HG03159 (cell line): ENCODE measurements at regions not wholly inside any gene's neighbourhood (a gene's known extent, or its start where the extent isn't known, plus 50 kb on each side); places are given as distances from the start of the nearest gene placed in this dataset.

ENCODE experiments used
- ATAC-seq: cut with Tn5 transposase; IDR thresholded peaks from one replicate; pipeline ENCODE4 v1.9.1; 2021; ENCODE audit warnings: mild to moderate bottlenecking, moderate library complexity; ENCODE audit not compliant: unreplicated experiment

GRCh38 chr3:76161856-76162255 lies 376.5 kb upstream of the ZNF717 start:
- ATAC-seq: no peak

GRCh38 chr3:76171647-76172046 lies 386.3 kb upstream of the ZNF717 start:
- ATAC-seq: no peak

GRCh38 chr3:76177610-76178009 lies 392.3 kb upstream of the ZNF717 start:
- ATAC-seq: no peak

- no peak for ATAC-seq
Observed at GRCh38 chr3:76178412-76178811, 393.1 kb upstream of the ZNF717 start.

- no peak for ATAC-seq
Observed at GRCh38 chr3:76181213-76181612, 395.9 kb upstream of the ZNF717 start.

- ATAC-seq: no peak
Observed at GRCh38 chr3:76198086-76198485, 412.7 kb upstream of the ZNF717 start.

- ATAC-seq: no peak
Observed at GRCh38 chr3:76199382-76199781, 414.0 kb upstream of the ZNF717 start.

- ATAC-seq: no peak
Observed at GRCh38 chr3:76203578-76203977, 418.2 kb upstream of the ZNF717 start.

GRCh38 chr3:76206346-76206745 lies 421.0 kb upstream of the ZNF717 start:
- no peak for ATAC-seq

- ATAC-seq: no peak
Observed at GRCh38 chr3:76212679-76213078, 427.3 kb upstream of the ZNF717 start.

- no peak for ATAC-seq
Observed at GRCh38 chr3:76222201-76222600, 436.9 kb upstream of the ZNF717 start.

GRCh38 chr3:76231258-76231657 lies 445.9 kb upstream of the ZNF717 start:
- no peak for ATAC-seq

- ATAC-seq: no peak
Observed at GRCh38 chr3:76242886-76243753, 457.8 kb upstream of the ZNF717 start.

- ATAC-seq: no peak
Observed at GRCh38 chr3:76245073-76245472, 459.7 kb upstream of the ZNF717 start.

- no peak for ATAC-seq
Observed at GRCh38 chr3:76245622-76246021, 460.3 kb upstream of the ZNF717 start.

- no peak for ATAC-seq
Observed at GRCh38 chr3:76264496-76264895, 479.1 kb upstream of the ZNF717 start.

GRCh38 chr3:76264911-76265310 lies 479.6 kb upstream of the ZNF717 start:
- no peak for ATAC-seq

- ATAC-seq: no peak
Observed at GRCh38 chr3:76266511-76266910, 481.2 kb upstream of the ZNF717 start.

- ATAC-seq: no peak
Observed at GRCh38 chr3:76267851-76268380, 482.6 kb upstream of the ZNF717 start.

GRCh38 chr3:76293856-76294255 lies 508.5 kb upstream of the ZNF717 start:
- ATAC-seq: no peak

- no peak for ATAC-seq
Observed at GRCh38 chr3:76300746-76301145, 515.4 kb upstream of the ZNF717 start.

GRCh38 chr3:76307556-76307955 lies 522.2 kb upstream of the ZNF717 start:
- no peak for ATAC-seq

GRCh38 chr3:76308541-76308940 lies 523.2 kb upstream of the ZNF717 start:
- no peak for ATAC-seq
